Stomach (tissue), 8 donors: ENCODE measurements at regions not wholly inside any gene's neighbourhood (a gene's known extent, or its start where the extent isn't known, plus 50 kb on each side); places are given as distances from the start of the nearest gene placed in this dataset.
"Not testable (repeated sequence)": the region's sequence is repeated elsewhere in the genome, so short reads cannot be mapped to it uniquely, and the experiment has no call there.

Source experiments
- DNase-seq, 2 donors: peaks; one replicate each; pipeline versions ENCODE4 v3.0.0 to v3.0.0-alpha.2; 2013 to 2019
- H3K27ac ChIP-seq, 5 donors: fragments of 200-600 bp in 4 of 5; sonication (generic) in 4 of 5; one replicate each; pipeline ENCODE4 v1.5.1; 2013 to 2019; ENCODE audit warnings: mild to moderate bottlenecking in 1 of 5, moderate library complexity in 1 of 5
- H3K27me3 ChIP-seq, 3 donors: fragments of 200-600 bp; sonication (generic); one replicate each; pipeline ENCODE4 v1.5.1; 2017 to 2019; ENCODE audit warnings: mixed run types in 1 of 3
- H3K36me3 ChIP-seq, 4 donors: fragments of 200-600 bp; sonication (generic); 1 replicate in 3 of 4; 2 replicates in 1 of 4; pipeline ENCODE4 v1.5.1; 2016 to 2019
- H3K4me1 ChIP-seq, 4 donors: fragments of 200-600 bp; sonication (generic); one replicate each; pipeline ENCODE4 v1.5.1; 2016 to 2019
- H3K4me3 ChIP-seq, 4 donors: fragments of 200-600 bp; sonication (generic) in 3 of 4; one replicate each; pipeline ENCODE4 v1.5.1; 2016 to 2019; ENCODE audit warnings: mild to moderate bottlenecking in 1 of 4
- H3K9me3 ChIP-seq, 4 donors: fragments of 200-600 bp; sonication (generic); one replicate each; pipeline ENCODE4 v1.5.1; 2016 to 2019
- EP300 ChIP-seq: sonication (generic); formaldehyde crosslinking; IDR thresholded peaks from one replicate; pipeline ENCODE4 v1.6.1; 2017; ENCODE audit warnings: antibody characterized with exemption
- POLR2A ChIP-seq, 4 donors: fragments of 450-650 bp; IDR thresholded peaks; one replicate each; pipeline ENCODE4 v1.6.1; 2016; ENCODE audit warnings: antibody characterized with exemption in 4 of 4, control low read depth in 2 of 4, mild to moderate bottlenecking in 1 of 4, moderate library complexity in 1 of 4
- POLR2AphosphoS5 ChIP-seq, 3 donors: sonication (generic); formaldehyde crosslinking; IDR thresholded peaks; one replicate each; pipeline ENCODE4 v1.6.1; 2016; ENCODE audit warnings: antibody characterized with exemption in 3 of 3
- WGBS, 5 donors: extraction: QIAGEN DNeasy Blood & Tissue Kit in 3 of 5; methylation state at CpG; one replicate each; pipeline versions ENCODE4 v1.1.5 to v1.1.7; 2013 to 2018; 5-methylcytosine and 5-hydroxymethylcytosine counted together
- intact Hi-C: fragments of 100-400 bp; cut with DNase I; formaldehyde crosslinking; loops from one replicate; pipeline ENCODE4 v1.15.1; 2023; ENCODE audit warnings: low total_unique reads
- TF ChIP-seq, protein P1 (sequence below), 7 experiments: fragments of 450-650 bp in 4 of 7; fragments of 200-600 bp in 3 of 7; sonication (generic) in 3 of 7; IDR thresholded peaks; one replicate each; pipeline ENCODE4 v1.5.1; 2016 to 2019; ENCODE audit warnings: antibody characterized with exemption in 7 of 7, control low read depth in 2 of 7, mild to moderate bottlenecking in 1 of 7
- donor health status: healthy with polysubstance abuse.
- donor health status: Bipolar disorder and iron deficiency.
- donor health status: healthy.

GRCh38 chr10:20662742-20663141 lies 234.4 kb downstream of the NEBL start:
- Histone ChIP-seq H3K4me1 (no peaks in the 10 kb centered on the region), H3K27me3 (no peaks in the 10 kb centered on the region), H3K9me3 (peaks cover 0 to 4% (median 0%) of the 10 kb centered on the region in 4 donors), H3K27ac (no peak overlapping the region), H3K36me3 (no peaks in the 10 kb centered on the region), H3K4me3 (no peak overlapping the region)
- TF ChIP-seq POLR2A (IDR thresholded peaks at IDR 0.05) = no peak
- TF ChIP-seq POLR2AphosphoS5 (IDR thresholded peaks at IDR 0.05) = no peak
- WGBS, 5 donors = 88 to 98% (median 93%) methylated on average over 3 of the region's 3 CpGs
- no peak for DNase-seq
- intact Hi-C loops = no loop called here

GRCh38 chr10:20659225-20659624 lies 237.9 kb downstream of the NEBL start:
- H3K4me3 ChIP-seq = no peak overlapping the region
- H3K27ac ChIP-seq = no peak overlapping the region
- no peaks in the 10 kb centered on the region for H3K27me3 ChIP-seq
- DNase-seq = no peak
- no peaks in the 10 kb centered on the region for H3K4me1 ChIP-seq
- 59 to 79% (median 71%) methylated on average over 2 of the region's 2 CpGs for WGBS, 5 donors
- peaks cover 0 to 4% (median 0%) of the 10 kb centered on the region in 4 donors for H3K9me3 ChIP-seq
- intact Hi-C loops = no loop called here
- TF ChIP-seq POLR2AphosphoS5 (IDR thresholded peaks at IDR 0.05) = no peak
- TF ChIP-seq, protein P1, sequence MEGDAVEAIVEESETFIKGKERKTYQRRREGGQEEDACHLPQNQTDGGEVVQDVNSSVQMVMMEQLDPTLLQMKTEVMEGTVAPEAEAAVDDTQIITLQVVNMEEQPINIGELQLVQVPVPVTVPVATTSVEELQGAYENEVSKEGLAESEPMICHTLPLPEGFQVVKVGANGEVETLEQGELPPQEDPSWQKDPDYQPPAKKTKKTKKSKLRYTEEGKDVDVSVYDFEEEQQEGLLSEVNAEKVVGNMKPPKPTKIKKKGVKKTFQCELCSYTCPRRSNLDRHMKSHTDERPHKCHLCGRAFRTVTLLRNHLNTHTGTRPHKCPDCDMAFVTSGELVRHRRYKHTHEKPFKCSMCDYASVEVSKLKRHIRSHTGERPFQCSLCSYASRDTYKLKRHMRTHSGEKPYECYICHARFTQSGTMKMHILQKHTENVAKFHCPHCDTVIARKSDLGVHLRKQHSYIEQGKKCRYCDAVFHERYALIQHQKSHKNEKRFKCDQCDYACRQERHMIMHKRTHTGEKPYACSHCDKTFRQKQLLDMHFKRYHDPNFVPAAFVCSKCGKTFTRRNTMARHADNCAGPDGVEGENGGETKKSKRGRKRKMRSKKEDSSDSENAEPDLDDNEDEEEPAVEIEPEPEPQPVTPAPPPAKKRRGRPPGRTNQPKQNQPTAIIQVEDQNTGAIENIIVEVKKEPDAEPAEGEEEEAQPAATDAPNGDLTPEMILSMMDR (IDR thresholded peaks at IDR 0.05) = no peak
- no peak for TF ChIP-seq POLR2A (IDR thresholded peaks at IDR 0.05)
- no peak for TF ChIP-seq EP300
- H3K36me3 ChIP-seq = no peaks in the 10 kb centered on the region

DNA sequence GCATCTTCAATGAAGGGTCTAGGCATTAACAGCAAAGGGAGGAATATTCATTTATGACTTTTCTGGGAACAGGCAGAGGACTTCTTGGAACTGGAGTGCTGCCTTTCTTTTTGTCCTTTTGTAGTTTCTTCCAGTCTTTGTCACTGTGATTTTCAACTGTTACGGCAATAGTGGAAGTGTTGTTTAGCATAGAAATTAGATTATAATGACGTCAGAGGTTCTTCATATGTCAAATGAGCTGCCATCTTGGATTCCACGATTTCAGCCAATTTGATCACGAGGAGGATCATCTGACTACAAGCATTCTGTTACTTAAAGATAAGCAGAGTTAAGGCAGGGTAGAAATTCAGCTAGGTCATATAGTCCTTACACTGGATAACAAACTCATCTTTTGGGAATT lies 239.0 kb downstream of the NEBL start:
- H3K27me3 ChIP-seq = no peaks in the 10 kb centered on the region
- peaks cover 0 to 4% (median 0%) of the 10 kb centered on the region in 4 donors for H3K9me3 ChIP-seq
- no peaks in the 10 kb centered on the region for H3K4me1 ChIP-seq
- TF ChIP-seq POLR2A (IDR thresholded peaks at IDR 0.05) = no peak
- TF ChIP-seq, protein P1 (IDR thresholded peaks at IDR 0.05) = no peak
- TF ChIP-seq POLR2AphosphoS5 (IDR thresholded peaks at IDR 0.05) = no peak
- no peak for TF ChIP-seq EP300
- H3K36me3 ChIP-seq = no peaks in the 10 kb centered on the region
- H3K4me3 ChIP-seq = no peak overlapping the region
- intact Hi-C loops = no loop called here
- 83 to 91% (median 87%) methylated on average over 4 of the region's 4 CpGs for WGBS, 5 donors
- H3K27ac ChIP-seq = no peak overlapping the region
- DNase-seq = no peak

GRCh38 chr10:20656886-20657285 lies 240.2 kb downstream of the NEBL start:
- WGBS, 5 donors = 85 to 94% (median 92%) methylated on average over 3 of the region's 3 CpGs
- TF ChIP-seq POLR2AphosphoS5 (IDR thresholded peaks at IDR 0.05) (no peak), EP300 (no peak), POLR2A (IDR thresholded peaks at IDR 0.05) (no peak)
- TF ChIP-seq, protein P1 (IDR thresholded peaks at IDR 0.05) = no peak
- Histone ChIP-seq H3K27me3 (no peaks in the 10 kb centered on the region), H3K9me3 (no peaks in the 10 kb centered on the region), H3K36me3 (no peaks in the 10 kb centered on the region), H3K4me1 (no peaks in the 10 kb centered on the region), H3K27ac (no peak overlapping the region), H3K4me3 (no peak overlapping the region)
- intact Hi-C loops = no loop called here
- DNase-seq = no peak

DNA sequence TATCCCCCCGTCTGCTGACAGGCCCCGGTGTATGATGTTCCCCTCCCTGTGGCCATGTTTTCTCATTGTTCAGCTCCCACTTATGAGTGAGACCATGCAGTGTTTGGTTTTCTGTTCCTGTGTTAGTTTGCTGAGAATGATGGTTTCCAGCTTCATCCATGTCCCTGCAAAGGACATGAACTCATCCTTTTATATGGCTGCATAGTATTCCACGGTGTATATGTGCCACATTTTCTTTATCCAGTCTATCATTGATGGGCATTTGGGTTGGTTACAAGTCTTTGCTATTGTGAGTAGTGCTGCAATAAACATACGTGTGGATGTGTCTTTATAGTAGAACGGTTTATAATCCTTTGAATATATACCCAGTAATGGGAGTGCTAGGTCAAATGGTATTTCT lies 244.7 kb downstream of the NEBL start:
- H3K36me3 ChIP-seq, intact Hi-C loops, H3K27ac ChIP-seq, DNase-seq, H3K27me3 ChIP-seq, H3K4me3 ChIP-seq, H3K9me3 ChIP-seq, H3K4me1 ChIP-seq: not testable (repeated sequence)
- 74 to 93% (median 91%) methylated on average over 5 of the region's 5 CpGs for WGBS, 5 donors
